GM23338 (cell line): ENCODE measurements at regions not wholly inside any gene's neighbourhood (a gene's known extent, or its start where the extent isn't known, plus 50 kb on each side); places are given as distances from the start of the nearest gene placed in this dataset.

Experiments
- ATAC-seq: fragments of 200-7000 bp; cut with Tn5 transposase; 3 replicates; pipeline ENCODE4 v1.9.1; 2020
- DNase-seq: peaks from one replicate; pipeline ENCODE4 v3.0.0-alpha.2; 2015; ENCODE audit warnings: low spot score
- H2AFZ ChIP-seq: fragments of 200-600 bp; sonication (generic); 2 replicates; pipeline ENCODE4 v1.8.0; 2016; ENCODE audit warnings: antibody characterized with exemption, mild to moderate bottlenecking, moderate library complexity
- H3F3A ChIP-seq: fragments of 200-600 bp; sonication (generic); replicated peaks from 2 replicates; pipeline ENCODE4 v1.8.0; 2017; ENCODE audit warnings: antibody characterized with exemption, mixed run types, low read depth
- H3K27ac ChIP-seq: fragments of 200-600 bp; sonication (generic); 2 replicates; pipeline ENCODE4 v1.6.1; 2016; ENCODE audit warnings: low read depth
- H3K27me3 ChIP-seq: fragments of 200-600 bp; sonication (generic); 2 replicates; pipeline ENCODE4 v1.8.0; 2016; ENCODE audit warnings: mild to moderate bottlenecking, mixed run types, moderate library complexity; ENCODE audit not compliant: insufficient read depth
- H3K36me3 ChIP-seq: fragments of 200-600 bp; sonication (generic); 2 replicates; pipeline ENCODE4 v1.8.0; 2016; ENCODE audit warnings: mild to moderate bottlenecking; ENCODE audit not compliant: insufficient read depth
- H3K4me1 ChIP-seq: fragments of 200-600 bp; sonication (generic); 2 replicates; pipeline ENCODE4 v1.8.0; 2016; ENCODE audit warnings: mild to moderate bottlenecking, moderate library complexity; ENCODE audit not compliant: insufficient read depth
- H3K4me2 ChIP-seq: fragments of 200-600 bp; sonication (generic); 2 replicates; pipeline ENCODE4 v1.7.1; 2017; ENCODE audit warnings: mixed run types
- H3K4me3 ChIP-seq: fragments of 200-600 bp; sonication (generic); 2 replicates; pipeline ENCODE4 v1.6.1; 2016; ENCODE audit warnings: mixed run types
- H3K79me2 ChIP-seq: fragments of 200-600 bp; sonication (generic); replicated peaks from 2 replicates; pipeline ENCODE4 v1.8.0; 2017; ENCODE audit warnings: mild to moderate bottlenecking; ENCODE audit not compliant: insufficient read depth
- H3K9me2 ChIP-seq: fragments of 200-600 bp; sonication (generic); 2 replicates; pipeline ENCODE4 v1.8.0; 2017; ENCODE audit not compliant: insufficient read depth
- H4K20me1 ChIP-seq: fragments of 200-600 bp; sonication (generic); replicated peaks from 2 replicates; pipeline ENCODE4 v1.8.0; 2017; ENCODE audit warnings: mild to moderate bottlenecking; ENCODE audit not compliant: insufficient read depth
- H3K27ac Mint-ChIP-seq: 2 replicates; pipeline ENCODE4 v1.8.0; 2020; ENCODE audit warnings: inconsistent platforms, mild to moderate bottlenecking, moderate library complexity, mixed read lengths
- H3K27me3 Mint-ChIP-seq: 3 replicates; pipeline ENCODE4 v1.8.0; 2022; ENCODE audit warnings: low read depth, mild to moderate bottlenecking, moderate library complexity, mixed read lengths, inconsistent platforms; ENCODE audit not compliant: insufficient read depth, poor library complexity
- H3K36me3 Mint-ChIP-seq: 3 replicates; pipeline ENCODE4 v1.8.0; 2021; ENCODE audit warnings: low read depth, mild to moderate bottlenecking, inconsistent platforms, moderate library complexity, mixed read lengths
- H3K4me1 Mint-ChIP-seq: 3 replicates; pipeline ENCODE4 v1.8.0; 2020; ENCODE audit warnings: mild to moderate bottlenecking, inconsistent platforms, mixed read lengths
- H3K4me3 Mint-ChIP-seq: 3 replicates; pipeline ENCODE4 v1.8.0; 2021; ENCODE audit warnings: moderate library complexity, mild to moderate bottlenecking, inconsistent platforms, mixed read lengths
- H3K9me3 Mint-ChIP-seq: 3 replicates; pipeline ENCODE4 v1.8.0; 2020; ENCODE audit warnings: moderate library complexity, mild to moderate bottlenecking, inconsistent platforms, mixed read lengths
- CREB1 ChIP-seq: fragments of 250-450 bp; sonication (Bioruptor Pico); IDR thresholded peaks from 2 replicates; pipeline ENCODE4 v1.5.0; 2020; ENCODE audit warnings: low read depth, mild to moderate bottlenecking, moderate library complexity
- EZH2 ChIP-seq: fragments of 200-600 bp; sonication (generic); IDR thresholded peaks from one replicate; pipeline ENCODE4 v1.8.0; 2017; ENCODE audit warnings: antibody characterized with exemption, mild to moderate bottlenecking, low read depth; ENCODE audit not compliant: unreplicated experiment
- EZH2phosphoT487 ChIP-seq: fragments of 200-600 bp; sonication (generic); IDR thresholded peaks from one replicate; pipeline ENCODE4 v1.8.1; 2018; ENCODE audit warnings: antibody characterized with exemption; ENCODE audit not compliant: unreplicated experiment
- JUNB ChIP-seq: IDR thresholded peaks from one replicate; pipeline ENCODE4 v1.6.1; 2016; ENCODE audit warnings: antibody characterized with exemption; ENCODE audit not compliant: unreplicated experiment
- NANOG ChIP-seq: IDR thresholded peaks from 2 replicates; pipeline ENCODE4 v1.6.1; 2016; ENCODE audit warnings: antibody characterized with exemption, borderline replicate concordance
- STAT1 ChIP-seq: IDR thresholded peaks from one replicate; pipeline ENCODE4 v1.6.1; 2016; ENCODE audit warnings: antibody characterized with exemption; ENCODE audit not compliant: unreplicated experiment
- ZNF114 ChIP-seq: fragments of 250-450 bp; sonication (Bioruptor Pico); IDR thresholded peaks from 2 replicates; pipeline ENCODE4 v1.5.0; 2020; ENCODE audit warnings: mild to moderate bottlenecking, moderate library complexity
- ZNF331 ChIP-seq: fragments of 250-450 bp; sonication (Bioruptor Pico); IDR thresholded peaks from 2 replicates; pipeline ENCODE4 v1.5.0; 2020; ENCODE audit warnings: low read depth, mild to moderate bottlenecking, moderate library complexity
- TF ChIP-seq, protein P1 (sequence below): fragments of 250-450 bp; sonication (Bioruptor Pico); IDR thresholded peaks from 2 replicates; pipeline ENCODE4 v1.5.0; 2020; ENCODE audit warnings: mild to moderate bottlenecking, moderate library complexity
- TF ChIP-seq, protein P2 (sequence below): IDR thresholded peaks from one replicate; pipeline ENCODE4 v1.6.1; 2018; ENCODE audit warnings: antibody characterized with exemption; ENCODE audit not compliant: unreplicated experiment

DNA sequence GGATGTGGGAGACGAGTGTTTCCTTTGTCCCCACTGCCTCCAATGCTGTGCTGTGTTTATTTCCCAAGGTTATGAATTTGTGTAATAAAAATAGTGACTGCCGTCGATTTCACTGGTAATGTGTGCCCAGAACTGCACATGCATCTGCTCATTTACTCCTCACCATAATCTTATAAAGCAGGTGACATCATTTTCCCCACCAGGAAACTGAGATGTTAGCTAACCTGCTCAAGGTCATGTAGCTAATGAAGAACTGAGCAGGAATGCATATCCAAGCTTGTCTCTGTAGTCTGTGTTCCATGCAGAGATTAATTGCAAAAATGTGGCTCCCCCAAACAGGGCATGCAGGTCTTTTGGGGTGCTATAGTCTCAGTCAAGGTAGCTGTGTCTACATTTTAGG lies 224.4 kb downstream of the TENT4A start:
- Histone ChIP-seq H2AFZ (no peak overlapping the region), H3K4me2 (no peak overlapping the region), H3F3A (no peaks in the 10 kb centered on the region), H3K27me3 (no peaks in the 10 kb centered on the region), H3K4me3 (no peak overlapping the region), H3K4me1 (no peaks in the 10 kb centered on the region), H3K27ac (no peak overlapping the region), H3K79me2 (no peaks in the 10 kb centered on the region), H4K20me1 (no peaks in the 10 kb centered on the region), H3K9me2 (0 out of 2 replicates have a peak, but pooled peaks cover 7% of the 10 kb centered on the region), H3K36me3 (no peaks in the 10 kb centered on the region)
- TF ChIP-seq EZH2 = no peak
- no peak for TF ChIP-seq EZH2phosphoT487
- TF ChIP-seq JUNB = no peak
- TF ChIP-seq CREB1 (CRISPR knock-in tag) = no peak
- TF ChIP-seq STAT1 = no peak
- DNase-seq (no peak), ATAC-seq (no peak)
- no peak overlapping the region for H3K27ac Mint-ChIP-seq
- no peaks in the 10 kb centered on the region for H3K4me1 Mint-ChIP-seq
- H3K36me3 Mint-ChIP-seq = no peaks in the 10 kb centered on the region
- no peak overlapping the region for H3K4me3 Mint-ChIP-seq
- H3K27me3 Mint-ChIP-seq = peaks cover under 1% of the 10 kb centered on the region
- H3K9me3 Mint-ChIP-seq = no peaks in the 10 kb centered on the region

DNA sequence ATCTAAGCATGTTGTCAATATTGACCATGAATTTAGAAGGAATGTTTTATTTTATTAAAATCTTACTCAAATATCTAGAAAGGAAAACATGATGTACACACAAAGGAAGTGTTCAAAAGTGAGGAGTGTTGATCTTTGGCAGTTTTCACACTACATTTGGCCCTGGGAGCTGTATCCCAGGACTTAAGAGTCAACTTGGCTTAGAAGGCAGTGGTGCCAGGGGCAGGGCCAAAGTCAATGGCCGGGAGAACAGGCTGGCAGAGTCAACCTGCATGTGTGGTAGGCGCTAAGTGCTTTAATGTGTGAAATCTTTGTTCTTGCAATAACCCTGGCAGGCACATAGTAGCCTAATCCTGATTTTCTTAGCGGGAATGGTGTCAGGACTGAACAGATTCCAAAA lies 228.4 kb downstream of the TENT4A start:
- no peaks in the 10 kb centered on the region for H3K27me3 ChIP-seq
- Mint-ChIP-seq H3K4me1 (no peaks in the 10 kb centered on the region), H3K4me3 (no peak overlapping the region), H3K27ac (no peak overlapping the region), H3K36me3 (no peaks in the 10 kb centered on the region), H3K9me3 (no peaks in the 10 kb centered on the region), H3K27me3 (peaks cover 2% of the 10 kb centered on the region)
- H3K9me2 ChIP-seq = 0 out of 2 replicates have a peak, but pooled peaks cover 17% of the 10 kb centered on the region
- no peak overlapping the region for H2AFZ ChIP-seq
- TF ChIP-seq STAT1 = no peak
- TF ChIP-seq ZNF114 (CRISPR knock-in tag) = no peak
- TF ChIP-seq, protein P1, sequence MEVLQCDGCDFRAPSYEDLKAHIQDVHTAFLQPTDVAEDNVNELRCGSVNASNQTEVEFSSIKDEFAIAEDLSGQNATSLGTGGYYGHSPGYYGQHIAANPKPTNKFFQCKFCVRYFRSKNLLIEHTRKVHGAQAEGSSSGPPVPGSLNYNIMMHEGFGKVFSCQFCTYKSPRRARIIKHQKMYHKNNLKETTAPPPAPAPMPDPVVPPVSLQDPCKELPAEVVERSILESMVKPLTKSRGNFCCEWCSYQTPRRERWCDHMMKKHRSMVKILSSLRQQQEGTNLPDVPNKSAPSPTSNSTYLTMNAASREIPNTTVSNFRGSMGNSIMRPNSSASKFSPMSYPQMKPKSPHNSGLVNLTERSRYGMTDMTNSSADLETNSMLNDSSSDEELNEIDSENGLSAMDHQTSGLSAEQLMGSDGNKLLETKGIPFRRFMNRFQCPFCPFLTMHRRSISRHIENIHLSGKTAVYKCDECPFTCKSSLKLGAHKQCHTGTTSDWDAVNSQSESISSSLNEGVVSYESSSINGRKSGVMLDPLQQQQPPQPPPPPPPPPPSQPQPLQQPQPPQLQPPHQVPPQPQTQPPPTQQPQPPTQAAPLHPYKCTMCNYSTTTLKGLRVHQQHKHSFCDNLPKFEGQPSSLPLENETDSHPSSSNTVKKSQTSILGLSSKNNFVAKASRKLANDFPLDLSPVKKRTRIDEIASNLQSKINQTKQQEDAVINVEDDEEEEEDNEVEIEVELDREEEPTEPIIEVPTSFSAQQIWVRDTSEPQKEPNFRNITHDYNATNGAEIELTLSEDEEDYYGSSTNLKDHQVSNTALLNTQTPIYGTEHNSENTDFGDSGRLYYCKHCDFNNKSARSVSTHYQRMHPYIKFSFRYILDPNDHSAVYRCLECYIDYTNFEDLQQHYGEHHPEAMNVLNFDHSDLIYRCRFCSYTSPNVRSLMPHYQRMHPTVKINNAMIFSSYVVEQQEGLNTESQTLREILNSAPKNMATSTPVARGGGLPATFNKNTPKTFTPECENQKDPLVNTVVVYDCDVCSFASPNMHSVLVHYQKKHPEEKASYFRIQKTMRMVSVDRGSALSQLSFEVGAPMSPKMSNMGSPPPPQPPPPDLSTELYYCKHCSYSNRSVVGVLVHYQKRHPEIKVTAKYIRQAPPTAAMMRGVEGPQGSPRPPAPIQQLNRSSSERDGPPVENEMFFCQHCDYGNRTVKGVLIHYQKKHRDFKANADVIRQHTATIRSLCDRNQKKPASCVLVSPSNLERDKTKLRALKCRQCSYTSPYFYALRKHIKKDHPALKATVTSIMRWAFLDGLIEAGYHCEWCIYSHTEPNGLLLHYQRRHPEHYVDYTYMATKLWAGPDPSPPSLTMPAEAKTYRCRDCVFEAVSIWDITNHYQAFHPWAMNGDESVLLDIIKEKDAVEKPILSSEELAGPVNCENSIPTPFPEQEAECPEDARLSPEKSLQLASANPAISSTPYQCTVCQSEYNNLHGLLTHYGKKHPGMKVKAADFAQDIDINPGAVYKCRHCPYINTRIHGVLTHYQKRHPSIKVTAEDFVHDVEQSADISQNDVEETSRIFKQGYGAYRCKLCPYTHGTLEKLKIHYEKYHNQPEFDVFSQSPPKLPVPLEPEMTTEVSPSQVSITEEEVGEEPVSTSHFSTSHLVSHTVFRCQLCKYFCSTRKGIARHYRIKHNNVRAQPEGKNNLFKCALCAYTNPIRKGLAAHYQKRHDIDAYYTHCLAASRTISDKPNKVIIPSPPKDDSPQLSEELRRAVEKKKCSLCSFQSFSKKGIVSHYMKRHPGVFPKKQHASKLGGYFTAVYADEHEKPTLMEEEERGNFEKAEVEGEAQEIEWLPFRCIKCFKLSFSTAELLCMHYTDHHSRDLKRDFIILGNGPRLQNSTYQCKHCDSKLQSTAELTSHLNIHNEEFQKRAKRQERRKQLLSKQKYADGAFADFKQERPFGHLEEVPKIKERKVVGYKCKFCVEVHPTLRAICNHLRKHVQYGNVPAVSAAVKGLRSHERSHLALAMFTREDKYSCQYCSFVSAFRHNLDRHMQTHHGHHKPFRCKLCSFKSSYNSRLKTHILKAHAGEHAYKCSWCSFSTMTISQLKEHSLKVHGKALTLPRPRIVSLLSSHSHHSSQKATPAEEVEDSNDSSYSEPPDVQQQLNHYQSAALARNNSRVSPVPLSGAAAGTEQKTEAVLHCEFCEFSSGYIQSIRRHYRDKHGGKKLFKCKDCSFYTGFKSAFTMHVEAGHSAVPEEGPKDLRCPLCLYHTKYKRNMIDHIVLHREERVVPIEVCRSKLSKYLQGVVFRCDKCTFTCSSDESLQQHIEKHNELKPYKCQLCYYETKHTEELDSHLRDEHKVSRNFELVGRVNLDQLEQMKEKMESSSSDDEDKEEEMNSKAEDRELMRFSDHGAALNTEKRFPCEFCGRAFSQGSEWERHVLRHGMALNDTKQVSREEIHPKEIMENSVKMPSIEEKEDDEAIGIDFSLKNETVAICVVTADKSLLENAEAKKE (CRISPR knock-in tag) = no peak
- no peak for TF ChIP-seq NANOG
- TF ChIP-seq EZH2phosphoT487 = no peak
- TF ChIP-seq ZNF331 (CRISPR knock-in tag) = no peak
- TF ChIP-seq, protein P2, sequence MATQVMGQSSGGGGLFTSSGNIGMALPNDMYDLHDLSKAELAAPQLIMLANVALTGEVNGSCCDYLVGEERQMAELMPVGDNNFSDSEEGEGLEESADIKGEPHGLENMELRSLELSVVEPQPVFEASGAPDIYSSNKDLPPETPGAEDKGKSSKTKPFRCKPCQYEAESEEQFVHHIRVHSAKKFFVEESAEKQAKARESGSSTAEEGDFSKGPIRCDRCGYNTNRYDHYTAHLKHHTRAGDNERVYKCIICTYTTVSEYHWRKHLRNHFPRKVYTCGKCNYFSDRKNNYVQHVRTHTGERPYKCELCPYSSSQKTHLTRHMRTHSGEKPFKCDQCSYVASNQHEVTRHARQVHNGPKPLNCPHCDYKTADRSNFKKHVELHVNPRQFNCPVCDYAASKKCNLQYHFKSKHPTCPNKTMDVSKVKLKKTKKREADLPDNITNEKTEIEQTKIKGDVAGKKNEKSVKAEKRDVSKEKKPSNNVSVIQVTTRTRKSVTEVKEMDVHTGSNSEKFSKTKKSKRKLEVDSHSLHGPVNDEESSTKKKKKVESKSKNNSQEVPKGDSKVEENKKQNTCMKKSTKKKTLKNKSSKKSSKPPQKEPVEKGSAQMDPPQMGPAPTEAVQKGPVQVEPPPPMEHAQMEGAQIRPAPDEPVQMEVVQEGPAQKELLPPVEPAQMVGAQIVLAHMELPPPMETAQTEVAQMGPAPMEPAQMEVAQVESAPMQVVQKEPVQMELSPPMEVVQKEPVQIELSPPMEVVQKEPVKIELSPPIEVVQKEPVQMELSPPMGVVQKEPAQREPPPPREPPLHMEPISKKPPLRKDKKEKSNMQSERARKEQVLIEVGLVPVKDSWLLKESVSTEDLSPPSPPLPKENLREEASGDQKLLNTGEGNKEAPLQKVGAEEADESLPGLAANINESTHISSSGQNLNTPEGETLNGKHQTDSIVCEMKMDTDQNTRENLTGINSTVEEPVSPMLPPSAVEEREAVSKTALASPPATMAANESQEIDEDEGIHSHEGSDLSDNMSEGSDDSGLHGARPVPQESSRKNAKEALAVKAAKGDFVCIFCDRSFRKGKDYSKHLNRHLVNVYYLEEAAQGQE = no peak
- H3K27ac ChIP-seq = no peak overlapping the region
- no peaks in the 10 kb centered on the region for H4K20me1 ChIP-seq
- DNase-seq = no peak
- no peak overlapping the region for H3K4me3 ChIP-seq
- no peak for ATAC-seq
- no peaks in the 10 kb centered on the region for H3F3A ChIP-seq
- no peaks in the 10 kb centered on the region for H3K36me3 ChIP-seq
- no peaks in the 10 kb centered on the region for H3K4me1 ChIP-seq
- H3K4me2 ChIP-seq = no peak overlapping the region
- no peaks in the 10 kb centered on the region for H3K79me2 ChIP-seq
